Transverse colon (tissue), 3 donors: ENCODE measurements at regions not wholly inside any gene's neighbourhood (a gene's known extent, or its start where the extent isn't known, plus 50 kb on each side); places are given as distances from the start of the nearest gene placed in this dataset.

Experiments
- CTCF ChIP-seq, 5 experiments: fragments of 200-600 bp in 3 of 5; fragments of 450-650 bp in 2 of 5; sonication (generic) in 3 of 5; IDR thresholded peaks; 1 replicate in 2 of 5; 2 replicates in 3 of 5; pipeline ENCODE4 v1.5.1; 2016 to 2017; ENCODE audit warnings: antibody characterized with exemption in 5 of 5, inconsistent platforms in 3 of 5, mild to moderate bottlenecking in 2 of 5, moderate library complexity in 1 of 5
- POLR2A ChIP-seq: fragments of 450-650 bp; IDR thresholded peaks from one replicate; pipeline ENCODE4 v1.6.1; 2016; ENCODE audit warnings: antibody characterized with exemption, mild to moderate bottlenecking, moderate library complexity

DNA sequence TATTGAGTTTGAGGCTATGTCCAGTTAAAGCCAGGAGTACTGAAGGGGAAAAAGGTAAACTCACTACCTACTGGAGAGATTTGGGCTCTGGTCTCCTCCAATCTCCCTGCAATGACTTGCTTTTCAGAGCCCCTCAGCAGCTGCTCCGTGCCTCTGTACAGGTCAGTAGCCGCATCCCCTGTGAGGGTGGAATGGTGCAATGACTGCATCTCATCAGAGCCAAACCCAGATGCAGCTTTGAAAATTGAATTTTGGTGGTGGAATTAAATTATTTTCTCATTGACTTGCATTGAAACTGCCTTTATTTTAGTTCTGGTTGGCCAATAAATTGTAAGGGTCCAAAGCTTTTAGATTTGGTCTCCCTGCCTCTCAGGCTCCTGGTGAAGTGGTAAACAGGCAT, 166.7 kb downstream of the DLL1 start:
- TF ChIP-seq POLR2A, result no peak
- TF ChIP-seq CTCF (IDR thresholded peaks at IDR 0.05), result no peak
